HG03066 (cell line): ENCODE measurements at regions not wholly inside any gene's neighbourhood (a gene's known extent, or its start where the extent isn't known, plus 50 kb on each side); places are given as distances from the start of the nearest gene placed in this dataset.

Source experiments
- ATAC-seq: cut with Tn5 transposase; IDR thresholded peaks from one replicate; pipeline ENCODE4 v1.9.1; 2021; ENCODE audit warnings: low read depth; ENCODE audit not compliant: unreplicated experiment

DNA sequence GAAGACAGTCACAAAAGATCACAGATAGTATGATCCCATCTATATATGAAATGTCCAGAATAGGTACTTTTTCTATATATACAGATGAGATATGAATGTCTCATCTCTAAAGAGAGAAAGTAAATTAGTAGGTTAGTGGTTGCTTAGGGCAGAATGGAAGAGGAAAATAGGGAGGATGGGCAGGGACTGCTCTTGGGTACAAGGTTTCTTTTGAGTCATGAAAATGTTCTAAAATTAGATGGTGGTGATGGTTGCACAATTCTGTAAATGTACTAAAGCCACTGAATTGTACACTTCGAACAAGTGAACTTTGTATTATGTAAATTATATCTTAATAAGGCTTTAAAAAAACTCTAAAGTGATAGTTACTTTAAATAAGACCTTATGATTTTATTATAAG is 59.6 kb upstream of the GRAMD2B start:
- no peak for ATAC-seq

- no peak for ATAC-seq
Measured at GRCh38 chr5:126364206-126364902, 58.9 kb upstream of the GRAMD2B start.

DNA sequence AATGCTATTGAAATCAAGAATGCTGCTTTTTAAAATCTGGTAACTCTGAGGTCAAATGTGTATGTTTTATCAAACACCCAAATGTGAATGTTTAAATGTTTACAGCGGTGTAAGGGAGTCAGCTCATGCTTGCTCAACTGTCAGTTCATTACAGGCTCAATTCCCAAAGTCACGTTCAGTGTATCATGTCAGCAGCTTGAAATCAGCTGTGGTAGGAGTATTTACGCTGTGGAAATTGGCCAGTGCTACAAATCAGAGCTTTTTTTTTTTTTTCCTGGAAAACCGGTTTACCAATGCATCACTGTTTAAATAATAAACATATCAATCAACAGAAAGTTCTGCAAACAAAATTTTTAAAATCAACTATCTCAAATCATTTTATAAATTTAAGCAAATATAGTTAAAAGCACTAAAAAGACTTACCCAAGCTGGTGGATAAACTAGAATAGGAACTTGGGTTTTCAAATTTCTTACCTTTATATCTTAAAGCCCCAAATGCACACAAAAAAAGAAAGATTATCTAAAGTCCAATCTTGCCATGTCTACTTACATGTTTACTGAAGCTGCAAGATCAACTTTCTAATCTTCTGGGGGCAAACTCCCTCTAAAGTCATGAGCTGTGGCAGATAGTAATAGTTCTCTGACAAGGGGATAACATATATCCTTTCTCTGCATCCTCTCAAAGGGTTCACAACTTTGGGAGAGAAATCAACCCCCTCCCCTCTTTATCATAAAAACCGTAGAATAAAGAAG is 57.6 kb upstream of the GRAMD2B start:
- ATAC-seq: no peak

- ATAC-seq: no peak
Measured at GRCh38 chr5:126366199-126366560, 57.0 kb upstream of the GRAMD2B start.

- peak; percentile 46 for ATAC-seq
Measured at GRCh38 chr5:126368239-126368812, 54.9 kb upstream of the GRAMD2B start.

DNA sequence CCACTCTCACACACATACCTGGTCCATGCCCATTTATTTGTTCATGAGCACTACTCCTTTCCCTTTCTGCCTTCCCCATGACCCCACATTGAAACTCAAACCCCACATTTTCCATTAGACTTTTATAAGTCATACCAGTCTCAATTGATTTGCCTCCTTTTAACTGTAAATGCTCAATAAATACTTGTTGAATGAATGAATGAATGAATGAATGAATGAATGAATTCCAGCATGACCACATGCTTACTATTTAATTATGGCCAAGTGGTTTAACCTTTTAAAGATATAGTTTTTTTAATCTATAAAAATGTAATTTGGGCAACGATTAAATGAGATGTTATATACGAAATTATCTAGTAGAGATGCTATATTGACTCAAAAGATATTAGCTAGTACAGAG is 54.1 kb upstream of the GRAMD2B start:
- ATAC-seq: no peak

DNA sequence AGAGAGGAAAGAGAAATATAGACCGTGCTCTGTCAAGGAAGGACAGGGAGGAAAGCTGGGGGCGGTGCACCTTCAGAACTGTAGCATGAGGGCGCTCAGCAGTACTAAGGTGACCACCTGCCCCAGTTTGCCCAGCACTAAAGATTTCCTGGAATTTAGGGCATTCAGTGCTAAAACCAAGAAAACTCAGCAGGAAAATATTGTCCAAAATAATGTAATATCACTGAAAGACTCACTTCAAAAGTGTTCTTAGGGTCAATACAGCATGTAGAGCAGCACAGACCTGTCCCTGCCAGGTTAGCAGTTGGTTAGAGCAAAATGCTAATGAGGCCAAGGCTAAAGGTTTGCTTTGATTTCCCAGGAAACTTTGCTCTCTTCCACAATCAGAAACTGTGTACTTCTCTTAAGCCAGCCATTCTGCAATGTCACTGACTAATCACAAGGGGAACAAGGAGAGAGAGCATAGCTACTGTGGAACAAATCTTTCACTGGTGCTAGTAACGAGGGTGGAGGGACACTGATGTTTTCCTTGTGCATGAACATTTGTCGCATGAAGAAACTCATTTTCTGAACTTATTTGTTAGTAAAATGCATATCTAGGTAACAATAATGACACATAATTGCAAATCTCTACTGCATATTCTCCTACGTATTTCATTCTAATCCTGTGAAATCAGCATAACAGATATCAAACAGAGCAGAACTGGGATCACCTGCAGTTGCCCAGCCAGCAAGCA is 53.0 kb upstream of the GRAMD2B start:
- no peak for ATAC-seq

DNA sequence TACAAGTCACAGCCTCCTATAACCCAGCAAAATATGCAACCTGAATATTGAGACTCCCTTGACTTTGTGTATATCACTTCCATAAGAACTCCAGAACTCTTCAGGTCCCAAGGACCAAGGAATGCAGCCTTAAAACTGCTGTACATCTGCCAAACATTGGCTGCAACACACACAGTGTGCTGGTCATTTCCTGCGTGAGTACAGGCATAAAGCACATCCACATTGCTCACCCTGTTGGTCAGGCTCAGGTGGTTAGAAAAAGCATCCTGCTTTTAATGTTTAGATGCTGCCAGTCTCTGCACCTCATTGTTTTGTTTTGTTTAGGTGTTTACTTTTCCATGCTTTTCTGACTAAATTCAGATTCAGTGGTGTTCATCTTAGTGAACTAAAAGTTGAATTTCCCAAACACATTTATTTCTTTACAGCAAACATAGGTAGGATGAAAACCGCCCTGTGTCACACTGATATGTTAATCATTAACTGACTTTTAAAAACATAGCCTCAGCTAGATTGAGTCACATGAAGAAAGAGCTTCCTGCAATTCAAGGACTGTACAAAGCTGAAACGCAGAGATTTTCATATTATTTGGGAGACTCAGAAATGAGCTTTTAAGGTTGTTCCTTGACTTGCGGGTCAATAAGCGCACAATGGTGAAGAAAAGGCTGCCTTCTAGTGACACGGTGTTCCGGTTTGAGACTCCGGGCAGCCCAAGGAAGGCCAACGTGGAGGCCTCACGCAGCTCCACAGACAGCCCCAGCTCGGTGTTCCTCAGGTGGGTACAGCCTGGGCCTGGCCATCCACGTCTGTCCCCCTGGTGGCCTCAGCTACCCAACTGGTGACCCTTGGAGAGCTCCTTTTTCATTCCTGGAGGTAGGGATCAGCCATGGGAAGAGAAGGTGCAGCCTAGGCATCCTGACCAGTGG is 52.2 kb upstream of the GRAMD2B start:
- no peak for ATAC-seq

DNA sequence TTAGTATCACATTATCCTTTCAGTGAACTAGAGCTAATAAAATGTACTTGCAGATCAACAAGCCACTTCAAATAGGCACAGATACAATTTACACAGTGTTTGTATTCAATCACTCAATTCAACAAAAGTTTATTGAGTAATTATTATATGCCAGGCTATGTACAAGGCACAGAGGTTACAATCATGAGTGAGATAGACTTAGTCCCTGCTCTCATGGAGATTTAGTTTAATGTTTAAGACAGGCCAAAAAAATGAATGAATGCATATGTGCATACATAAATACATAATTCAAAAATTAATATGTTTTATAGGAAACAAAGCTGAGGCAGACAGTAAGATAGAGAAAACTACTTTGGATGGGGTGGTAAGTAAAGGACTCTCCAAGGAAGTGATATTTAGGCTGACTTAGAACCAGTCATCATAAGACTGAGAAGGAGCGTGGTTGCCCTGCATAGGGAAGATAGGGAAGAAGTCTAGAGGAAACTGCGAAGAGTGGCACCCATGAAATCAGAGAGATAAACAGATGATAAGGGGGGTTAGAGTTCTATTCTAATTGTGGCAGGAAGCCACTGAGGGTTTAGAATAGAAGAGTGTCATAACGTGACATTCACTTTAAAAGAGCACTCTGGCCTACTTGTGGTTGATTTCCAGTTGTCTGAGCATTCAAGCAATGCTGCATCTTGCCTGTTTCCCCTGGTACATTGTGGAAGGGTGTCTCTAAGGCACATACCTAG is 49.7 kb upstream of the GRAMD2B start:
- ATAC-seq: no peak
